ENCODE measurements at regions not wholly inside any gene's neighbourhood (a gene's known extent, or its start where the extent isn't known, plus 50 kb on each side); places are given as distances from the start of the nearest gene placed in this dataset.

DNA sequence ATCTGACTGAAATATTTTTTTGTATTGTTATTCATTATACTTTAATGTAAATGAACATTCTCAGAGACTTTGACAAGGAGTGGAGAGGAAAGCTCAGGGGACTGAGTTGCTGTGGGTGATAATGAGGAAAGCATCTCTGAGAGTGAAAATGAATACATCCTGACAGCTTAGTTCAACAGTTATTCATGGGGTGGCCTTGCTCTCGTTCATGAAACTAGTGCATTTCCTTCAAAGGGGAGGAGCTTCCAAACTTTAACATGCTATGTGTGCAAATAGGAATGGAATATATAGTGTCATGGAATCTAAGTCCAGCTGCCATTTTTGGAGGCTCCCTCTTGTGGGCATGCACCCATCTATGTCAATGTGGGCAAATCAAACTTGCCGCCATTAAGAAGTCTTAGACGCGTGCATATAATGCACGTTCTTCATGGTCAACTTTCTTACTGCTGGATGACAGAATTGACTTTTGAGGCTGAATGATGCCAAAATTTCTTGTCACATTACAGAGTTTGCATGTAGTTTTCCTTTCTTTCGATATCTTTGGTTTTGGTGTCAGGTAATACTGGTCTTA lies 124.3 kb upstream of the TMEM170B start:
- Histone ChIP-seq H3K4me1 (peaks cover 0 to 8% (median 0%) of the 10 kb centered on the region in 4 donors), H3K27me3 (no peaks in the 10 kb centered on the region), H3K27ac (no peak overlapping the region), H3K36me3 (no peaks in the 10 kb centered on the region), H3K9me3 (no peaks in the 10 kb centered on the region), H3K4me3 (no peak overlapping the region)
- intact Hi-C loops (cut with DNase I): no loop called here
- no peak for DNase-seq
- 91 to 93% methylated on average over 6 of the region's 6 CpGs for WGBS, 2 donors
- TF ChIP-seq POLR2A (IDR thresholded peaks at IDR 0.05): no peak
- TF ChIP-seq EP300 (IDR thresholded peaks at IDR 0.05): no peak
- TF ChIP-seq POLR2AphosphoS5 (IDR thresholded peaks at IDR 0.05): no peak
- TF ChIP-seq, protein P1, sequence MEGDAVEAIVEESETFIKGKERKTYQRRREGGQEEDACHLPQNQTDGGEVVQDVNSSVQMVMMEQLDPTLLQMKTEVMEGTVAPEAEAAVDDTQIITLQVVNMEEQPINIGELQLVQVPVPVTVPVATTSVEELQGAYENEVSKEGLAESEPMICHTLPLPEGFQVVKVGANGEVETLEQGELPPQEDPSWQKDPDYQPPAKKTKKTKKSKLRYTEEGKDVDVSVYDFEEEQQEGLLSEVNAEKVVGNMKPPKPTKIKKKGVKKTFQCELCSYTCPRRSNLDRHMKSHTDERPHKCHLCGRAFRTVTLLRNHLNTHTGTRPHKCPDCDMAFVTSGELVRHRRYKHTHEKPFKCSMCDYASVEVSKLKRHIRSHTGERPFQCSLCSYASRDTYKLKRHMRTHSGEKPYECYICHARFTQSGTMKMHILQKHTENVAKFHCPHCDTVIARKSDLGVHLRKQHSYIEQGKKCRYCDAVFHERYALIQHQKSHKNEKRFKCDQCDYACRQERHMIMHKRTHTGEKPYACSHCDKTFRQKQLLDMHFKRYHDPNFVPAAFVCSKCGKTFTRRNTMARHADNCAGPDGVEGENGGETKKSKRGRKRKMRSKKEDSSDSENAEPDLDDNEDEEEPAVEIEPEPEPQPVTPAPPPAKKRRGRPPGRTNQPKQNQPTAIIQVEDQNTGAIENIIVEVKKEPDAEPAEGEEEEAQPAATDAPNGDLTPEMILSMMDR (IDR thresholded peaks at IDR 0.05): no peak

DNA sequence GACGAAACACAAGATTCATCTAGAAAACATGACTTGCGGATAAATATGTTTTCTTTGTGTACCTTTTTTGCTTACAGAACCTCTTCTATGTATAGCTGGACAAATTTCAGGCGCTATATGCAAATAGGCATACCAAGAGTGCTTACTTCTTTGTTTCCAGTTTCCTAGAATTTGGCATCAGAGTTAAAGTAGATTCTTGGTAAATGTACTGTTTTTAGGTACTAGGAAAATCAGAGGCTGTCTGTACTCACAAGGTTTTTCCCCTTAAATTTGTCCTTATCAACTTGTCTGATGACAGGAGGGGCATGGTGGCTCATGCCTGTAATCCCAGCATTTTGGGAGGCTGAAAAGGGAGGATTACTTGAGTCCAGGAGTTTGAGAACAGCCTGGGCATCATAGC lies 124.9 kb upstream of the TMEM170B start:
- H3K9me3 ChIP-seq: no peaks in the 10 kb centered on the region
- H3K27ac ChIP-seq: peak overlapping the region in 1 of 4 donors; percentile 36
- no peaks in the 10 kb centered on the region for H3K27me3 ChIP-seq
- TF ChIP-seq, protein P1 (IDR thresholded peaks at IDR 0.05): no peak
- no peak for TF ChIP-seq POLR2AphosphoS5 (IDR thresholded peaks at IDR 0.05)
- no peak for TF ChIP-seq EP300 (IDR thresholded peaks at IDR 0.05)
- no peak for TF ChIP-seq POLR2A (IDR thresholded peaks at IDR 0.05)
- no peaks in the 10 kb centered on the region for H3K36me3 ChIP-seq
- DNase-seq: no peak
- 94 to 98% methylated on average over 3 of the region's 3 CpGs for WGBS, 2 donors
- no peak overlapping the region for H3K4me3 ChIP-seq
- peaks cover 0 to 8% (median 0%) of the 10 kb centered on the region in 4 donors for H3K4me1 ChIP-seq
- intact Hi-C loops (cut with DNase I): no loop called here

DNA sequence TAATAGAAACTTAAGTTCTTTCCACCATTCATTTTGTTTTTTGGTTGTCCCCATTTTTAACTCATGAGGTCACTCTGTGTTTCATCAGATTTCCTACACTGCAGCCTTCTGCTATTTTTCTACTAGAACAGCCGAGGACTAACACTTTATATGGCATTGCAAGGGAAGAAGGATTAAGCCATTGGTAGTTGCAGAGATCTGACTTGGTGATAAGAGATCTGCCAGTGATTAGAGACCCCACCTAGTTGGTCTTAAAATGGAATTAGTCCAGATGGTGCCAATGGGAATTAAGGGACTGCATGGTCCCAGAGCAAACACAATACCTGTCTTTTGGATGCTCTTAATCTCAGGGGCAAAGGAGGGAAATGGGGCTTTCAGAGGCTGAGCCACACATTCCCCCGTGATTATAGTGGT lies 125.5 kb upstream of the TMEM170B start:
- intact Hi-C loops (cut with DNase I): no loop called here
- no peak for DNase-seq
- Histone ChIP-seq H3K4me3 (no peak overlapping the region), H3K9me3 (no peaks in the 10 kb centered on the region), H3K36me3 (no peaks in the 10 kb centered on the region), H3K4me1 (peaks cover 0 to 8% (median 0%) of the 10 kb centered on the region in 4 donors), H3K27ac (peak overlapping the region in 1 of 4 donors; percentile 36), H3K27me3 (no peaks in the 10 kb centered on the region)
- TF ChIP-seq POLR2A (IDR thresholded peaks at IDR 0.05) (no peak), POLR2AphosphoS5 (IDR thresholded peaks at IDR 0.05) (no peak)
- TF ChIP-seq, protein P1 (IDR thresholded peaks at IDR 0.05): no peak
- WGBS, 2 donors: 62 to 89% methylated on average over 2 of the region's 2 CpGs

DNA sequence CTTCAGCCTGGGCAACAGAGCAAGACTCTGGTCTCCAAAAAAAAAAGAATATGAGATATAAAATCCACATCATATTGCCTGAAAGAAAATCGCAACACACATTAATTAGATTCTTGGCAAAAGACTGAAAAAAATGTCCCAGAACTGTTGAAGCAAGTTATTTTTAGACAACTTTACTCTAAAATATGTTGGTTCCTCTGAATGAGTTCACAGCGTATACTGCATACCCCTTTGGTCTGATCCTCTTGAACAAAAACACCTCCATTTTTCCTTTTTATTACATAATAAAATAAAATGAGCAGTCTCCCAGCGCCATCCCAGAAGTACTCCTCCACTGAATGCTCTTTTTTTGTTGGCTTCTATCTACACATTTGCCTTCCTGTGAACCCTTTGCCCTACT lies 126.0 kb upstream of the TMEM170B start:
- H3K4me3 ChIP-seq: no peak overlapping the region
- H3K36me3 ChIP-seq: no peaks in the 10 kb centered on the region
- no peak for DNase-seq
- H3K4me1 ChIP-seq: peaks cover 0 to 8% (median 0%) of the 10 kb centered on the region in 4 donors
- intact Hi-C loops (cut with DNase I): no loop called here
- no peaks in the 10 kb centered on the region for H3K9me3 ChIP-seq
- H3K27ac ChIP-seq: peak overlapping the region in 1 of 4 donors; percentile 36
- TF ChIP-seq, protein P1 (IDR thresholded peaks at IDR 0.05): no peak
- TF ChIP-seq POLR2AphosphoS5 (IDR thresholded peaks at IDR 0.05) (no peak), POLR2A (IDR thresholded peaks at IDR 0.05) (no peak), EP300 (IDR thresholded peaks at IDR 0.05) (no peak)
- no peaks in the 10 kb centered on the region for H3K27me3 ChIP-seq
- 77 to 93% methylated on average over 3 of the region's 3 CpGs for WGBS, 2 donors
